GM19023 (cell line): ENCODE measurements at regions not wholly inside any gene's neighbourhood (a gene's known extent, or its start where the extent isn't known, plus 50 kb on each side); places are given as distances from the start of the nearest gene placed in this dataset.

ENCODE experiments used
- ATAC-seq: cut with Tn5 transposase; IDR thresholded peaks from one replicate; pipeline ENCODE4 v1.9.1; 2021; ENCODE audit warnings: mild to moderate bottlenecking, moderate library complexity; ENCODE audit not compliant: unreplicated experiment

GRCh38 chr12:115659422-115659821 is 618.1 kb downstream of the MED13L start:
- ATAC-seq: no peak

GRCh38 chr12:115657081-115658013 is 620.1 kb downstream of the MED13L start:
- no peak for ATAC-seq

GRCh38 chr12:115650026-115650425 is 627.5 kb downstream of the MED13L start:
- no peak for ATAC-seq

- no peak for ATAC-seq
These were observed 629.0 kb downstream of the MED13L start for GRCh38 chr12:115648463-115648862.

GRCh38 chr12:115646210-115646609 is 631.3 kb downstream of the MED13L start:
- ATAC-seq: no peak

GRCh38 chr12:115640929-115641328 is 636.6 kb downstream of the MED13L start:
- ATAC-seq: no peak

- ATAC-seq: no peak
These were observed 637.9 kb downstream of the MED13L start for GRCh38 chr12:115639648-115640012.

GRCh38 chr12:115638733-115639647 is 638.5 kb downstream of the MED13L start:
- no peak for ATAC-seq

GRCh38 chr12:115636546-115636945 is 640.9 kb downstream of the MED13L start:
- no peak for ATAC-seq

- no peak for ATAC-seq
These were observed 645.2 kb downstream of the MED13L start for GRCh38 chr12:115632308-115632707.

GRCh38 chr12:115630136-115630535 is 647.4 kb downstream of the MED13L start:
- no peak for ATAC-seq

GRCh38 chr12:115626210-115626609 is 651.3 kb downstream of the MED13L start:
- ATAC-seq: no peak

GRCh38 chr12:115623764-115624334 is 653.6 kb downstream of the MED13L start:
- no peak for ATAC-seq

GRCh38 chr12:115623275-115623674 is 654.2 kb downstream of the MED13L start:
- no peak for ATAC-seq

- no peak for ATAC-seq
These were observed 656.7 kb downstream of the MED13L start for GRCh38 chr12:115620816-115621215.

- no peak for ATAC-seq
These were observed 657.6 kb downstream of the MED13L start for GRCh38 chr12:115619889-115620288.

- ATAC-seq: no peak
These were observed 658.4 kb downstream of the MED13L start for GRCh38 chr12:115619061-115619460.

GRCh38 chr12:115618105-115618504 is 659.4 kb downstream of the MED13L start:
- ATAC-seq: no peak

GRCh38 chr12:115617391-115617790 is 660.1 kb downstream of the MED13L start:
- ATAC-seq: no peak

GRCh38 chr12:115611477-115611876 is 666.0 kb downstream of the MED13L start:
- no peak for ATAC-seq

- ATAC-seq: no peak
These were observed 668.1 kb downstream of the MED13L start for GRCh38 chr12:115609347-115609746.
